HG03280 (cell line): ENCODE measurements at regions not wholly inside any gene's neighbourhood (a gene's known extent, or its start where the extent isn't known, plus 50 kb on each side); places are given as distances from the start of the nearest gene placed in this dataset.

Experiments used
- ATAC-seq: cut with Tn5 transposase; IDR thresholded peaks from one replicate; pipeline ENCODE4 v1.9.1; 2021; ENCODE audit warnings: mild to moderate bottlenecking, moderate library complexity; ENCODE audit not compliant: unreplicated experiment

DNA sequence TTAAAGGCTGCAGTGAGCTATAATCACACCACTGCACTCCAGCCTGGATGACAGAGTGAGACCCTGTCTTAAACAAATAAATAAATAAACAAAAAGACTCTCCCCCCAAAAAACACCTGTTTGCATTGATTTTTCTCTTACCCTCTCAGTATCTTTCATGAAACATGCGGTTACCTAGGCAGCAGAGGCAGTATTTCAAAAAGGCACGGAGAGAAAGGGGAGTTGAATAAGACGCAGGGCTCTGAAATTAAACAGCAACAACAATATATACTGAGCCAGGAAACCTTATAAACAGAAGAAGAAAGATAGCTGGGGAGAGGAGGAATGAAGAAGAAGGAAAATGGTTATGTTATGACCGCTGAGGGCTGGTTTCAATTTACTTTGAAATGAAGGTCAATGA, 277.6 kb downstream of the BTG1 start:
- no peak for ATAC-seq

DNA sequence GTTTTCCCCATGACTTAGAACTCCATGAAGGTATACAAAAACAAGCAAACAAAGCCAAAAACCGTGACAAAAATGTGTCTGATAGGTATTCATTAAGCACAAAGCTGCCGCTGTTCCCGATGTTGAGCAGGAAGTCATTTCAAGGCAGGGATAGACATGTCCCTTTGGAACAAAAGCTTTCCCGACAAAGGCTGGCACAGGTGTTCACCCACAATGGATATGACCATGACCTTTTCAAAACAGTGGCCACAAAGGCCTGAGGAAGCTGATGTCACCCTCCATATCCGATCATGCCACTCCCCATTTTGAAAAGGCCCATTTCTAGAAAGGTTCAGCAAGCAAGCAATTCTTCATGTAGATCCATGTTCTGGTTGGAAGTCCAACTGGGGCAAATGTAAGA, 279.1 kb downstream of the BTG1 start:
- ATAC-seq = no peak

DNA sequence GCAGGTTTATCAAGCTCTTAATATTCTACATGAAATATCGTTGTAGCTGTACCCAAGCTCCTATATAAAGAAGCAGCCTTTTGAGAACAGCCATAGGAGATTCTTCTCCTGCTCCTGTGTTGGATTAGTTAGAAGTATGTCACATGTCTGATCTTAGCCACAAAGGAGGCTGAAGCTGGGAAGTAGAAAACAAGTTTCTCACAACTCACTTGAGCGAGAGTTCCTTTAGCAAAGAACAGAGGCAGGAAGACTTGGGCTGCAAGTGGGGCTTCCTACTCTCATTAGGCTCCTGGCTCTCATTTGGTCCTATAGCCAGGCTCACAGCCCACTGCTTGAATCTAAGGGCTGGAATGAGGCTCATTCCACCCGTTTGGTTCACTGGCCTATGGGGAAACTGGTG, 281.9 kb downstream of the BTG1 start:
- ATAC-seq = no peak

DNA sequence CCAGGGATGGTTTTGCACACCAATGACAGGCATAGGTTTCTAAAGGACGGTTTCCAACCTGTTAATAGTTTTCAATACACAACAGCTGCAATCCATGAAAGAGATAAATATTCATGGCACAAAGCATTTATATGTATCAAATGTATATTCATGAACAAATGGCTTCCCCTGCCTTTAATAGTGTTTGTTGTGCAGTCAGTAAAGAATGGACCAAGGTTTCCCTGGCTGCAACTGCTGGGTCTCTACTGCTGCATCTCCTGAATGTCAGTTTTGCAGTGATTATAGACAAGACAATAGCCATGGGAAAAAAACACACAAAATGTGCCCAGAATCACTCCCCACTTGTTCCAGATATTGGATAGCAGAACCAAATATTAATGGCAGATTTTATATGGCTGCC, 284.1 kb downstream of the BTG1 start:
- no peak for ATAC-seq

DNA sequence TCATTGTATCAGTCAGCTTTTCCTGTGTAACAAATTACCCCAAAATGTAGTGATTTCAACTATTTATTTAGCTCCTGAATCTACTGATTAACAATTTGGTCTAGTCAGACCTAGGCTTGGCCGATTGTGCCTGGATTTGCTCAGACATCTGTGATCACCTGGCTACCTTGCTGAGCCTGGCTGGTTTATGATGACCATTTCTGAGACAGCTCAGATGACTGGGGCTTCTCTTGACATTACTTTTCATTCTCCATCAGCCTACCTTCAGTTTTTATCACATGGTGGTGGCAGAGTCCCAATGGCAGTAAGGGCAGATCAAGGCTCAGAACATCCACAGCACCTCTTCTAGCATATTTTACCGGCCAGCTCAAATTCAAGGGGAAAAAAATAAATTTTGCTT, 286.3 kb downstream of the BTG1 start:
- ATAC-seq = no peak

DNA sequence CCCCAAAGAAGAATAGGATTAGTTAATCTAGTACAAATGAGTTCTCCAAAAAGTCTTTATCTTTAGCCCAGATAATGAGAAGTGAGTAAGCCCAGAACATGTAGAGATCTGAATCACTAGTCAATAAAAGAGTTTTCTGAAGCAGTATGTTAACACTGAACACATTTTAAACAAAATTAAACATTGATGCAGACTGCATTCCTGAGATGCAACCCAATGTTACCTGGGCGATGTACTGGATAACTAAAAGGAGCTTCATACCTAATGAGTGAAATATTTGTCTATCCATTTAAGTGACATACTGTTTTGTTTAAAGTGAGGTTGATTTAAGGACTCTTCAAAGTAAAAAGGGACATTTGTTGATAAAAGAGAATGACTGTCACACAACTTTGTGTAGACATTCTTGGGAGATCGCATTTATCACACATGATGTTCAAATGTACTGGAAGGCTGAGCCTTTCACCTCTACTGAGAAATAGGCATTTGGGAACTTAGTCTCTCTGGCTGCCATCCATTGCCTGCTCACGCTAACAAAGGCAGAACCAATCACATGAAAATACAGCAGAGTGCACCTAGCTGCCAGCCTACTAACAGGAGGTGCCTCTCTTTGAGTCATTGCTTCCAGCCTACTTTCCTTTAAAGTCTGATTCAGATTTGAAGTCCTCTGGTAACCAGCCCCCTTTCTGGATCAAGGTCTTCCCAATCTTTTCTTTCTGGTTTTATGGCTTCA, 287.7 kb downstream of the BTG1 start:
- ATAC-seq = no peak

DNA sequence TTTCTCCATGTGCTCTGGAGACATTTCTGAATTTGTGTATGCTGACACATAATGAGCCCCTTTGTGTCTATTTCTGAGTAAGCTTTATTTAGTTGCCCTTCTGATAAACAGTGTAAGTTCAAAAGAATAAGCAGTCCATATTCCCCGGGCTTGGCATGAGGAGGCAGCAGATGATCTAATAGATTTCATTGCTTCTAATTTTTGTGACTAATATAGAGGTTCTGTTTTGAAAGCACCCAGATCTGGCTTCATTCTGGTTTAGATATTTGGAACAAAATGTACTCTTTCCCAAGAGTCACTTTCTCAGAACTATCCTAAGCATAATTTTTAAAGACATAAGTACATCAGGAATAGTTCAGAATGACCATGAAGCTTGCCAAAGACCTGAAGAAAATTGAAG, 290.9 kb downstream of the BTG1 start:
- ATAC-seq = no peak

DNA sequence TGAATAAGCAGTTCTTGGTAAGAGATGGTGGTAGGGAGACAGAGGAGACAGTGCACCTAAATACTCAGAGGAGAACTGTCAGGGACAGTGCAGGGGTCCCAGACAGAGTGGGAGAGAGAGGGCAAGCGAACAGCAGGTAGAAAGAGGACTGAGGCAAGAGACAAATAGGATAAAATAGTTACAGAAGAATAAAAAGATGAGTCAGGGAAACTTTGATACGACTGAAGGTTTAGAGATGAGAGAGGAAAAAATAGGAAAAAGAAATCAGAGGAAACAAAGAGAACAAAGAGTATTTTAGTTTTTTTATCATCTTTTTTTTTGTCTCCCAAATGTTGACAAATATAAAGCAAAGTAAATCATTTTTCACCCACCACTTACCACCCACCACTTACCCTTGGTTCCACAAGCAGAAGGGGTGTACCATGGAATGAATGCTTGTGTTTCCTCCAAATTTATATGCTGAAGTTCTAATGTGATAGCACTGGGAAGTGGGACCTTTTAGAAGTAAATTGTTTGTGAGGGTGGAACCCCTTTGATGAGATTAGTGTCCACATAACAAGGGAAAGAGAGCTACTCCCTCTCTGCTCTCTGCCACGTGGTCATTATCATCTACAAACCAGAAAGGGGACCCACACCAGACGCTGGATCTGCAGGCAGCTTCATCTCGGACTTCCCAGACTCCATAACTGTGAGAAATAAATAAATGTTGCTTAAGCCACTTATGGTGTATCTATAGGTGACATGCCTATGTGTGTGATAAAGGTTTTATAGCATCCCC, 292.1 kb downstream of the BTG1 start:
- ATAC-seq = no peak

DNA sequence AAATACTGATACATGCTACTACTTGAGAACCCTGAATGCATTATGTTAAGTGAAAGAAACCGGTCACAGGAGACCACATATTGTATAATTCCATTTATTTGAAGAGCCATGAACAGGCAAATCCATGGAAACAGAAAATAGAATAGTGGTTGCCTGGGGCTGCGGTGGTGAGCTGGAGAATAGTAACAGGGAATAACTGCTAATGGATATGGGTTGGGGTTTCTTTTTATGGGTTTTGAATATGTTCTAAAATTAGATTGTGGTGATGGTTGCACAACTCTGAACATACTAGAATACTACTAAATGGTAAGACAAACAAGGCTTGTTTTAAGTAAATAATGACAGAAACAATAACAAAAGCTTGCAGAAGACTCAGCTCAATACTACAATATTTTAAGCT, 293.0 kb downstream of the BTG1 start:
- ATAC-seq = no peak

DNA sequence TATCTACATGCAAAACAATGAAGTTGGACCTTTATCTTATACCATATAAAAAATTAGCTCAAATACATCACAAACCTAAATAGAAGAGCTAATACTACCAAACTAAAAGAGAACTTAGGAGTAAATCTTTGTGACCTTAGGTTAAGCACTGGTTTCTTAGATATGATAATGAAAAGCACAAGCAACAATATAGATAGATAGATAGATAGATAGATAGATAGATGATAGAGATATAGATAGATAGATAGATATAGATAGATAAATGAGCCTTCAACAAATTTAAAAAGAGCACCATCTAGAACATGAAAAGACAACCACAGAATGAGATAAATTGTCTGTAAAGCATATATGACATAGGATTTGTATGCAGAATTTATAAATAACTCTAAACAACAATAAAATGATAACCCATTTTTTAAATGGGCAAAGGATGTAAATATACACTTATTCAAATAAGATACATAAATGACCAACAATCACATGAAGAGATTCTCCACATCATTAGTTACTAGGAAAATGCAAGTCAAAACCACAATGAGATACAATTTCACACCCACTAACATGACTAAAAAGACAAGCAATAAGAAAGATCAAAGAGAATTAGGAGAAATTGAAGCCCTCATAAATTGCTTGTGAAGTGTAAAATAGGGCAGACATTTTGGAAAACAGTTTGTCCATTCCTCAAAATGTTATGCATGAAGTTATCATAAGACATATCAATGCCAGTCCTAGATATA, 293.7 kb downstream of the BTG1 start:
- ATAC-seq = no peak

DNA sequence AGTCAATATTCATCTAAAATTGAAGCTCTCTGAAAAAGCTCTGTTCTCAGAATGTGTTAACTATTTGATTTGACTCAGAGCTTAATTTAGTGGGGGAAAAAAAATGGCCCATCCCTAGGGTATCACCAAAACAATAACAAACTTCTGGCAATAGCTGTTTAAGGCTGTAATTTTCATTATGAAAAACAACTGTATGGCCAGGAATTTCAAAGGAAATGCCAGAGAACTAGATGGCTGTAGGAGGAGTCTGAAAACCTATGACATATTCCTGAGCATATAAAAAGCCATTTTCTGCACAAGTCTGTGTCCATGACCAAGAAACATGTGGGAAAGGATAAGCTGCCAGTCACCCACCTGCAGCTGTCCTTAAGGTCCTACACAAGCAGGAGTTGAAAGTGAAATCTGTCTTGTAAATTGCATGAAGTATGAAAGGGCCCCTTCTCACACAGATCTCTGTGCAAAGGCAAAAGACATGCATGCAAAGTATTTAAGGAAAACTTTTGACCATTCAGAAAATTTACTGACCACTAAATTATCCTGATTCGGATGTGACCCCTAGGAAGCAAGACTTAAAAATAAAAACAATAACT, 299.1 kb downstream of the BTG1 start:
- no peak for ATAC-seq

DNA sequence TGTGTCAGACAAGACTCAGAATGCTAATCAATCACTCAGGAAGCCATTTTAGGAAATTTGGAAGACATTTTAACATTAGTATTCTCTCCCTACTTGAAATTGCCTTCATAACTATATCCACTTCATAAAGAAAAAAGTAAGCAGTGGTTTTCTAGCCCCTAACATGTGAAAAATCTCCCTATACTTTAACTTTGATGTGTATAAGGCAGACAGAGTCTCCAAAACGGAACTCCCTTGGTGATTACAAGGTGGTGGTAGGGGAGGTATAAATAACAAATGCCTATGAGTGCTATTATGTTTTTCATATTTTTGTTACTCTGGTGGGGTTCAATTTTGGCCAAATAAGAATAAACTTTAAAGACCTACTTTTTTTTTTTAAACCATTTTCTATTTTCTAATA, 300.3 kb downstream of the BTG1 start:
- ATAC-seq = no peak

DNA sequence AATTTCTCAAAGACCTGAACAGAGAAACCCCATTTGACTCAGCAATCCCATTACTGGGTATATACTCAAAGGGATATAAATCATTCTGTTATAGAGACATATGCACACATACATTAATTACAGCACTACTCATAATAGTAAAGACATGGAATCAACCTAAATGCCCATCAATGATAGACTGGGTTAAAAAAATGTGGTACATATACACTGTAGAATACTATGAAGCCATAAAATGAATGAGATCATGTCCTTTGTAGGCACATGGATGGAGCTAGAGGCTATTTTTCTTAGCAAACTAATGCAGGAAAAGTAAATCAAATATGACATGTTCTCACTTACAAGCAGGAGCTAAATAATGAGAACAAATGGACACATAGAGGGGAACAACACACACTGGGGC, 303.8 kb downstream of the BTG1 start:
- ATAC-seq = no peak

DNA sequence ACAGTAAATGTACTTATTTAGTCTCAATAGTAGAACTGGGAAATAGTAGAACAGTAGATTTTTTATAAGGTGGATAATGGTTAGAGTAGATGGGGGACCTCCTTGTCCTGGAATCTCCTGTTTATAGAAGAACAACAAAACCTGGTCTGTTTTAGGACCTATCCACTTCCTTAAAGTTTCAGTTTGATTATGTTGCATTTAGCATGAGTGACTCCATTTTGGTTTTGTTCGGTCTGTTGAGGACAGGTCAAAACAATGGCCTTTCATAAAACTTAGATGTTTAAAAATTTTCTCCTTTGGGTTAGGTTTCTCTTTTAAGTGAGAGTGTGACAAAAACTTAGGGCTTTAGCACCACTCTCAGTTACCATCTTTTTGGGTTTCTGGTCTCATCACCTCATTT, 308.9 kb downstream of the BTG1 start:
- ATAC-seq = no peak

DNA sequence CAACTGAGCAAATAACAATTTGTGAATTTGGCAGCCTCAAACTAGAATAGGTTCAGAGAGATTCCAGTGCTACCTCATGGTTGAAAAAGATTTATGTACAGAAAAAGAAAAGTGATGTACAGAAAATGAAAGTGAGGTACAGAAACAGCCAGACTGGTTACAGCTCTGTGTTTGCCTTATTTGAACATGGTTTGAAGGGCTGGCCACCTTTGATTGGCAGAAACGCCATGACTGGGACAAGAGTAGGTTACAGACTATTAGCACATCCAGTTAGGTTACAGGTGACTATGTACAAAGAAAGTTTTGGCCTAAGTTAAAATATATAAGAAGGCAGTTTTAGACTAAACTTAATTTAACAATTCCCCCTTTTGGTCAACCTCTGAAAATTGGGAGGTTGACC, 309.4 kb downstream of the BTG1 start:
- ATAC-seq = no peak

DNA sequence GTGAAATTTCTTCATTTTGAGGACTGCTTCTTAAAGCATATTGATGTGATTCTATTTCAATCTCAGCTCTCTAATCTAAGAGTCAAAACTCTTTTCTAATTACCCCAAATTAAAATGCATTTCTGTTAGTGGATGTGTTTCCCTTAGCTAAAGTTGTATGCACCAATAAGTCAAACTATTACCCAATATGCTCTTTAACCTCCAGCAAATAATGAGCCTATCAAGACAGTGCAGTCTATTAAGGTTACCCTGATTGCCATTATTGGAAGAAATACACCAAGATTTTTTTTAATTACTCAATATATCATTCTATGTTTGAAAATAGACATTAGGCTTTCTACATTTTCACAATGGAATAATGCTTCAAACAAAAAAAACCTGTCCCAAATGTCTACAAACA, 310.0 kb downstream of the BTG1 start:
- ATAC-seq = no peak

DNA sequence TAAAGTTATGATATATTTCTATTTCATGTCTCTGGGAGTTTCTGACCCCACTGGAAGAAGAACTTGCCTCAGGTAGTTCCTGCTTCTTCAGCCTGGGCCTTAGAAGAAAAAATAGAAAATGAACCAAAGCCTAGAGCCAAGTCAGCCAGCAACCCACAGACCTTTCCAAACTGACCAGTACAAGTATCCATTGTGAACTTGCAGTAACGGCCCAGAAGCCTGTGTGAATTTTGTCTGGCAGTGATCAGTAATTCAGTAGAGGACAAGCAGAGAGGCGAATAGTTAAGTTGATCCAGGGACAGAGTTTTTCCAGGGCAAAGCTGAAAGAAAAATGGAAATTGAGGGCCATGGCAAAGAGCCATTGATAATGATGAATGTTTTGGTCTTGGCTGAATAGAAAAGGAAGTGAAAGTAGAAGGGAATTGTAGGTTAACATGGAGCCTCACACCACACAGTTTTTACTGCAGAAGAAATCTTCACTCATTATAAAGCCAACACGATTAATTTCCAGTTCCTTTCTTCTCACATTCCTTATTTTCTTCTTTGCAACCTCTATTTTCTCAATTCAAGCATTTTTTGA, 311.8 kb downstream of the BTG1 start:
- ATAC-seq = no peak

DNA sequence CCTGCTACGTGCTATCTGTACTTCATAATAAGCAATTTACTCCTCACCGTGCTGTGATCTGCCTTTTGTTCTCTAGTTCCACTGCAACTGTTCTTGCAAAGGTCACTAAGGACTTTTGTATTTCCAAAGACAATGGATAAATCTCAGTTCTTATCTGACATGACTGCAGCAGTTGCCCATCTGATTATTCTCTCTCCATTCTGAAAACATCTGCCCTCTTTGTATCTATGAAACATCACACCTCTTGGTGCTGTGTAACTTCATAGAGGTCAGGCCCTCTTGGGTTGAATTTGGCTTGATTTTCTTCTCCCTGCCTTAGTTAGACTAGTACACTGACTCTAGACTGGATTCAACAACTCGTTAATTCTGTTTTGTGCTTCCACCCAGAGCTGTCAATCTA, 319.6 kb downstream of the BTG1 start:
- no peak for ATAC-seq

DNA sequence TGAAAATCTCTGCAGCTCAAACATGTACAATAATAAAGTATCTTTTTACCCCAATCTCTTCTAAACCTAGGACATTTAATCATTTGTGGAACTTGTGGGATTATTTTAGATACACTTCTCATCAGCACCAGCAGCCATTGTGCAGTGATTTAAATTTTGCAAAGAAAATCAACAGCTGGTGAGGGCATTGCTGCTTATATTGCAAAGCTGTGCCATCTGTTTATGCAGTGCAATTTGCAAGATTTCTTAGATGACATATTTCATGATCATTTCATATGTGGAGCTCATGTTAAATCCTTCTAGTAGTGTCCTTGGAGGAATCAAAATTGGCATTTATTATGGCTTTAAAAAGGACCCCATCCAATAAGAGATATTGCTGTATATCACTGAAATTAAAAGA, 320.7 kb downstream of the BTG1 start:
- no peak for ATAC-seq

DNA sequence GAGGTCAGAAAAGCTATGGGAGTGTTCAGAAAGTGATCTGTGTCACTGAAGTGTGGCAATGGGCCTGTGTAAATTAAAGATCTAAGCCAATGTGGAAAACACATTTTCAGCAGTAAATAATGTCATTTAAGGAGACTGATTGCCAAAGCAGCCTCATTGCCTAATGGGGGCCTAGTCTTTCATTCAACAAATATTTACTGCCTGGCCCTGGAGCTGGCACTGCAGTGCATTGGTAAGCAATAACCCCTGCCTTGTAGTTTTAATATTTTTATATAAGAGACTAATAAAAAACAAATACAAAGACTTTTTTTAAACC, 326.6 kb downstream of the BTG1 start:
- ATAC-seq = no peak
